ENCODE measurements at regions not wholly inside any gene's neighbourhood (a gene's known extent, or its start where the extent isn't known, plus 50 kb on each side); places are given as distances from the start of the nearest gene placed in this dataset.
"Not testable (repeated sequence)": the region's sequence is repeated elsewhere in the genome, so short reads cannot be mapped to it uniquely, and the experiment has no call there.

DNA sequence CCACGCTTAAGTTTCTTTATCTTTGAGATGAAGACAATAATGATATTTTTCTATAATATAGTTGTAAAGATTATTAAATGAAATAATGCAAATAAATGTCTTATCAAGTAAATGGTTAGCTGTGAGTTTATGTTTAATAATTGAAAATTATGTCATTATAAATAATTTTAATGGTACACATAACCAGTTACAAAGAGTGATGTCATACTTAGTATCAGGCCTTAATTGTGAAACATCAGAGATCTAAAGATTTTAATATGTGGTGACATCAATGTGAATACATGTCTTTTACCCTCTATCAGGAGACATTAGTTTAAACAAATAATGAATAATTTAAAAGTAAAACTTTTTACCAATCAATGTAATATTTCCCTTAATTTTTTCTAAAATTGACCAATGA, 63.8 kb upstream of the P2RY1 start:
- H3K27ac Mint-ChIP-seq (ENCODE audit: unreplicated experiment) = no peak overlapping the region
- CTCF ChIA-PET = no interaction called here
- BruUV-seq (replicated peaks) = no TSS peak
- POLR2A ChIA-PET = no interaction called here
- no peak overlapping the region for H3K4me3 Mint-ChIP-seq (ENCODE audit: unreplicated experiment)
- no peak for DNase-seq
- intact Hi-C loops (cut with micrococcal nuclease; ENCODE audit: unreplicated experiment) = no loop called here
- H3K4me1 Mint-ChIP-seq (ENCODE audit: low read depth, unreplicated experiment) = peaks cover 6% of the 10 kb centered on the region
- Histone ChIP-seq H3K36me3 (ENCODE audit: control insufficient read depth, insufficient read depth, low read length) (no peaks in the 10 kb centered on the region), H3K27me3 (replicated peaks; ENCODE audit: control insufficient read depth, insufficient read depth, low read length) (no peaks in the 10 kb centered on the region), H3K9me3 (no peaks in the 10 kb centered on the region), H3K4me1 (peaks cover 8% of the 10 kb centered on the region; the same call in 1 of the 2 replicates), H3K4me3 (ENCODE audit: low read depth, low read length) (no peak overlapping the region)
- H3K9me3 Mint-ChIP-seq (ENCODE audit: unreplicated experiment) = no peaks in the 10 kb centered on the region
- H3K27me3 Mint-ChIP-seq (ENCODE audit: insufficient read depth, unreplicated experiment) = no peaks in the 10 kb centered on the region
- TF ChIP-seq, protein P1, sequence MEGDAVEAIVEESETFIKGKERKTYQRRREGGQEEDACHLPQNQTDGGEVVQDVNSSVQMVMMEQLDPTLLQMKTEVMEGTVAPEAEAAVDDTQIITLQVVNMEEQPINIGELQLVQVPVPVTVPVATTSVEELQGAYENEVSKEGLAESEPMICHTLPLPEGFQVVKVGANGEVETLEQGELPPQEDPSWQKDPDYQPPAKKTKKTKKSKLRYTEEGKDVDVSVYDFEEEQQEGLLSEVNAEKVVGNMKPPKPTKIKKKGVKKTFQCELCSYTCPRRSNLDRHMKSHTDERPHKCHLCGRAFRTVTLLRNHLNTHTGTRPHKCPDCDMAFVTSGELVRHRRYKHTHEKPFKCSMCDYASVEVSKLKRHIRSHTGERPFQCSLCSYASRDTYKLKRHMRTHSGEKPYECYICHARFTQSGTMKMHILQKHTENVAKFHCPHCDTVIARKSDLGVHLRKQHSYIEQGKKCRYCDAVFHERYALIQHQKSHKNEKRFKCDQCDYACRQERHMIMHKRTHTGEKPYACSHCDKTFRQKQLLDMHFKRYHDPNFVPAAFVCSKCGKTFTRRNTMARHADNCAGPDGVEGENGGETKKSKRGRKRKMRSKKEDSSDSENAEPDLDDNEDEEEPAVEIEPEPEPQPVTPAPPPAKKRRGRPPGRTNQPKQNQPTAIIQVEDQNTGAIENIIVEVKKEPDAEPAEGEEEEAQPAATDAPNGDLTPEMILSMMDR (IDR thresholded peaks at IDR 0.05; ENCODE audit: insufficient read depth in 1 of 2, low read depth in 1 of 2, low read length in 1 of 2, severe bottlenecking in 1 of 2, unreplicated experiment in 1 of 2) = no peak
- H3K36me3 Mint-ChIP-seq (ENCODE audit: insufficient read depth, unreplicated experiment) = no peaks in the 10 kb centered on the region

DNA sequence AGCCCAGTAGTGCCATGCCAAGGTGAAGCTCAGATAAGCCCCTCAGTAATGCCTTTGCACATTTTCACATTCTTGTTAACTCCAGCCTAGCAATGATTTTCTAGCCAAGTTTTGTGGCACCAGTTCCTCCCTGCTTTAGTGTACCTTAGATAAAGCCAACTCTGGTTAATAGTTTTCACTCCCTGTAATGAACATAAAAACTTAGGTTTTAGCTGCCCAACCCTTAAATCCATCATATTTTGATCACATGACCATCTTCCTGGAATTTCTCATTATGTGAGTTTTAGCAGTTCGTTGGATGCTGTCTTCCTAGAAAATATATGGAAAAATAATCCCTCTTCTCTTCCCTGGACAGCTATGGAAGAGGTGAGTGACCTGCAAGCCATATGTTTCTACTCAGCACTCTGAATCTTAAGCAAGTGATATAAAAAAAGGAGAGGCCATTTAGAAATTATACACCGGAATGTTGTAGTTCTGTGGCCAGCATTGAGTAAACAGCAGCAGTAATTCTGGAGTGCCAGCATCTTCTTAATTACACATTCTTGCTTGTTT, 62.2 kb upstream of the P2RY1 start:
- BruUV-seq (replicated peaks) = no TSS peak
- TF ChIP-seq, protein P1 (IDR thresholded peaks at IDR 0.05; ENCODE audit: insufficient read depth in 1 of 2, low read depth in 1 of 2, low read length in 1 of 2, severe bottlenecking in 1 of 2, unreplicated experiment in 1 of 2) = no peak
- no peaks in the 10 kb centered on the region for H3K9me3 Mint-ChIP-seq (ENCODE audit: unreplicated experiment)
- no peak overlapping the region for H3K4me3 ChIP-seq (ENCODE audit: low read depth, low read length)
- H3K27me3 Mint-ChIP-seq (ENCODE audit: insufficient read depth, unreplicated experiment) = no peaks in the 10 kb centered on the region
- POLR2A ChIA-PET = no interaction called here
- H3K36me3 Mint-ChIP-seq (ENCODE audit: insufficient read depth, unreplicated experiment) = no peaks in the 10 kb centered on the region
- no peaks in the 10 kb centered on the region for H3K27me3 ChIP-seq (replicated peaks; ENCODE audit: control insufficient read depth, insufficient read depth, low read length)
- H3K9me3 ChIP-seq = no peaks in the 10 kb centered on the region
- no peak overlapping the region for H3K4me3 Mint-ChIP-seq (ENCODE audit: unreplicated experiment)
- H3K4me1 Mint-ChIP-seq (ENCODE audit: low read depth, unreplicated experiment) = peaks cover 6% of the 10 kb centered on the region
- DNase-seq = no peak
- H3K36me3 ChIP-seq (ENCODE audit: control insufficient read depth, insufficient read depth, low read length) = no peaks in the 10 kb centered on the region
- H3K4me1 ChIP-seq = peaks cover 8% of the 10 kb centered on the region; the same call in 1 of the 2 replicates
- CTCF ChIA-PET = no interaction called here
- H3K27ac Mint-ChIP-seq (ENCODE audit: unreplicated experiment) = no peak overlapping the region
- intact Hi-C loops (cut with micrococcal nuclease; ENCODE audit: unreplicated experiment) = no loop called here

DNA sequence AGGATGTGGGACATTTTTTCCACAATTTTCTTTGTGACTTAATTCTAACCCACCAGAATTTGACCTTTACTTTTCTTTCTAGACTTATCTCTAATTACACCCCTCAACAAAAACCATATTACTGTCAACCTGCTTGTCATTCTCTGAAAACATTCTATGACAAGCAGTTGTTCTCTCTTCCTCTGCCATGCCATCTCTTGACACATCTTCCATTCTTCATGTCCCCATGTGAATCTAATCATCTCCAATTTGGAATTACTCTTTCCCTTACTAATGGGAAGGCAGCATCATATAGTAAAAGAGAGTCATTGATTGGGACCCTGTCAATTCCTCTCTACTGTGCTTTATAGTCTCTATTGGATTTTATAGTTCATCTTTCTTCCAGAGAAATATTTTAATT, 61.3 kb upstream of the P2RY1 start:
- H3K27me3 Mint-ChIP-seq (ENCODE audit: insufficient read depth, unreplicated experiment) = no peaks in the 10 kb centered on the region
- no peaks in the 10 kb centered on the region for H3K9me3 ChIP-seq
- no peak overlapping the region for H3K4me3 ChIP-seq (ENCODE audit: low read depth, low read length)
- H3K27me3 ChIP-seq (replicated peaks; ENCODE audit: control insufficient read depth, insufficient read depth, low read length) = no peaks in the 10 kb centered on the region
- TF ChIP-seq, protein P1 (IDR thresholded peaks at IDR 0.05; ENCODE audit: insufficient read depth in 1 of 2, low read depth in 1 of 2, low read length in 1 of 2, severe bottlenecking in 1 of 2, unreplicated experiment in 1 of 2) = no peak
- intact Hi-C loops (cut with micrococcal nuclease; ENCODE audit: unreplicated experiment) = no loop called here
- no peaks in the 10 kb centered on the region for H3K36me3 Mint-ChIP-seq (ENCODE audit: insufficient read depth, unreplicated experiment)
- H3K9me3 Mint-ChIP-seq (ENCODE audit: unreplicated experiment) = no peaks in the 10 kb centered on the region
- CTCF ChIA-PET = no interaction called here
- no peak overlapping the region for H3K4me3 Mint-ChIP-seq (ENCODE audit: unreplicated experiment)
- H3K27ac Mint-ChIP-seq (ENCODE audit: unreplicated experiment) = no peak overlapping the region
- DNase-seq = no peak
- no TSS peak for BruUV-seq (replicated peaks)
- POLR2A ChIA-PET = no interaction called here
- H3K4me1 Mint-ChIP-seq (ENCODE audit: low read depth, unreplicated experiment) = peaks cover 6% of the 10 kb centered on the region
- peaks cover 3% of the 10 kb centered on the region; the same call in 1 of the 2 replicates for H3K4me1 ChIP-seq
- no peaks in the 10 kb centered on the region for H3K36me3 ChIP-seq (ENCODE audit: control insufficient read depth, insufficient read depth, low read length)

DNA sequence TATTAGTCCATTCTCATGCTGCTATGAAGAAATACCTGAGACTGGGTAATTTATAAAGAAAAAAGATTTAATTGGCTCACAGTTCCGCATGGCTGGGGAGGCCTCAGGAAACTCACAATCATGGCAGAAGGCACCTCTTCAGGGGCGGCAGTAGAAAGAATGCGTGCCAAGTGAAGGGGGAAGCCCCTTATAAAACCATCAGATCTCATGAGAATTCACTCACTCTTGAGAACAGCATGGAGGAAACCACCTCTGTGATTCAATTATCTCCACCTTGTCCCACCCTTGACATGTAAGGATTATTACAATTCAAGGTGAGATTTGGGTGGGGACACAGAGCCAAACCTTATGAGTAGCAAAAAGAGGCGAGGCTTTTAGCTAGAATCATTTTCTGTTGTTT, 60.7 kb upstream of the P2RY1 start:
- DNase-seq; H3K4me1 Mint-ChIP-seq (ENCODE audit: low read depth, unreplicated experiment); H3K4me3 Mint-ChIP-seq (ENCODE audit: unreplicated experiment); H3K4me3 ChIP-seq (ENCODE audit: low read depth, low read length); H3K36me3 ChIP-seq (ENCODE audit: control insufficient read depth, insufficient read depth, low read length); H3K36me3 Mint-ChIP-seq (ENCODE audit: insufficient read depth, unreplicated experiment); H3K27me3 ChIP-seq (replicated peaks; ENCODE audit: control insufficient read depth, insufficient read depth, low read length); H3K9me3 ChIP-seq; BruUV-seq (replicated peaks); H3K4me1 ChIP-seq; CTCF ChIA-PET; intact Hi-C loops (cut with micrococcal nuclease; ENCODE audit: unreplicated experiment); POLR2A ChIA-PET; H3K27ac Mint-ChIP-seq (ENCODE audit: unreplicated experiment); H3K27me3 Mint-ChIP-seq (ENCODE audit: insufficient read depth, unreplicated experiment); H3K9me3 Mint-ChIP-seq (ENCODE audit: unreplicated experiment): not testable (repeated sequence)

All from Caco-2 (cell line).